ENCODE measurements at regions not wholly inside any gene's neighbourhood (a gene's known extent, or its start where the extent isn't known, plus 50 kb on each side); places are given as distances from the start of the nearest gene placed in this dataset.
"Not testable (repeated sequence)": the region's sequence is repeated elsewhere in the genome, so short reads cannot be mapped to it uniquely, and the experiment has no call there.

DNA sequence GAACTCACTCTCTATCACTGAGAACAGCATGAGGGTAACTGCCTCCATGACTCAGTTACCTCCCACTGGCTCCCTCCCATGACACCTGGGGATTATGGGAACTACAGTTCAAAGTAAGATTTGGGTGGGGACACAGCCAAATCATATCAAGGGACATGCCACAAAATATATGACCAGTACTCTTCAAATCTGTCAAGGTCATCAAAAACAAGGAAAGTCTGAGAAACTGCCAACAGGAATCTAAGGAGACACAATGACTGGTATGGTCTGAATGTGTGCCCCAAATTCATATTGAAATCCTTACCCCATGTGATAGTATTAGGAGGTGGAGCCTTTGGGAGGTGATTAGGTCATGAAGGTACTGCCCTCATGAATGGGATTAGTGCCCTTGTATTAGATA, 258.8 kb downstream of the TPBG start:
- no peak for DNase-seq (ENCODE audit: extremely low read depth, low read depth)
- TF ChIP-seq, protein P1, sequence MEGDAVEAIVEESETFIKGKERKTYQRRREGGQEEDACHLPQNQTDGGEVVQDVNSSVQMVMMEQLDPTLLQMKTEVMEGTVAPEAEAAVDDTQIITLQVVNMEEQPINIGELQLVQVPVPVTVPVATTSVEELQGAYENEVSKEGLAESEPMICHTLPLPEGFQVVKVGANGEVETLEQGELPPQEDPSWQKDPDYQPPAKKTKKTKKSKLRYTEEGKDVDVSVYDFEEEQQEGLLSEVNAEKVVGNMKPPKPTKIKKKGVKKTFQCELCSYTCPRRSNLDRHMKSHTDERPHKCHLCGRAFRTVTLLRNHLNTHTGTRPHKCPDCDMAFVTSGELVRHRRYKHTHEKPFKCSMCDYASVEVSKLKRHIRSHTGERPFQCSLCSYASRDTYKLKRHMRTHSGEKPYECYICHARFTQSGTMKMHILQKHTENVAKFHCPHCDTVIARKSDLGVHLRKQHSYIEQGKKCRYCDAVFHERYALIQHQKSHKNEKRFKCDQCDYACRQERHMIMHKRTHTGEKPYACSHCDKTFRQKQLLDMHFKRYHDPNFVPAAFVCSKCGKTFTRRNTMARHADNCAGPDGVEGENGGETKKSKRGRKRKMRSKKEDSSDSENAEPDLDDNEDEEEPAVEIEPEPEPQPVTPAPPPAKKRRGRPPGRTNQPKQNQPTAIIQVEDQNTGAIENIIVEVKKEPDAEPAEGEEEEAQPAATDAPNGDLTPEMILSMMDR (IDR thresholded peaks at IDR 0.05; ENCODE audit: low read depth, low read length), result no peak

DNA sequence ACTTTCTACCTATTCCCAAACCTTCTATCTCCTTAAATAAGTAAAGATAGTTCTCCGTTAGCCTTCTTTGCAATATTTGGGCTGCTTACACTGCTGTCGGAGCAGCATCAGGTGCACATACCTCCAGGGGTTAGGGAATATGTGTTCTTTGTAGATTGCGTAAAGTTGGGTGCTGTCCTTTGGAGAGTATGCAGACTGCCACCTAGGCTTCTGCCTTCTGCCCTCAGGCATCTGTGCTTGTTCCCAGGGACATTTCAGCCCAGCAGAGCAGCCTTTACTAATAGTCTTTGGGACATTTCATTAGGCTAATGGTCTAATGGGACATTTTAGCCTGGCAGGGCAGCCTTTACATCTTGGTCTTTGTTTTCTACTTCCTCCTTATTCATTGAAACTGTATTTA, 260.6 kb downstream of the TPBG start:
- TF ChIP-seq, protein P1 (IDR thresholded peaks at IDR 0.05; ENCODE audit: low read depth, low read length), result no peak
- no peak for DNase-seq (ENCODE audit: extremely low read depth, low read depth)

DNA sequence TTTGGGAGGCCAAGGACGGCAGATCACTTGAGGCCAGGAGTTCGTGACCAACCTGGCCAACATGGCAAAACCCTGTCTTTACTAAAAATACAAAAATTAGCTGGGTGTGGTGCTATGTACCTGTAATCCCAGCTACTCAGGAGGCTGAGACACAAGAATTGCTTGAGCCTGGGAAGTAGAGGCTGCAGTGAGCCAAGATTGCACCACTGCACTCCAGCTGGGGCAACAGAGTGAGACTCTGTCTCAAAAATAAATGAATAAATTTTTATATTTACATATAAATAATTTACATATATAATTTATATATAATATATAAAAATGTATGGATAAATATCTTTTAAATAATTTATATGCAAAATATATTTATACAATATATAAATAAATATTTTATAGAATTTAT, 263.3 kb downstream of the TPBG start:
- not testable (repeated sequence) for DNase-seq (ENCODE audit: extremely low read depth, low read depth)

DNA sequence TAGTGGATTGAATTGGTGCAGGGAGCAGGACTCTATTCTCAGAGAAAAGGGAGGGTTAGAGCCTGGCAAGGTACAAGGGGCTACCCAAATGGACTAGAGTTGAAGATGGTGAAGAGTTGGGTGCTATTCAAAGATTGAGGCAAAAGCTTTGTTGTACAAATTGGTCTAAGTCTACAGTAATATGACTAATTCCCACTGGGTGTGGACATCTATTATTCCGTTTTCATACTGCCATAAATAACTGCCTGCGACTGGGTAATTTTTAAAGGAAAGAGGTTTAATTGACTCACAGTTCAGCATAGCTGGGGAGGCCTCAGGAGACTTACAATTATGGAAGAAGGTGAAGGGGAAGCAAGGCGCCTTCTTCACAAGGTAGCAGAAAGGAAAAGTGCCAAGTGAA, 266.3 kb downstream of the TPBG start:
- DNase-seq (ENCODE audit: extremely low read depth, low read depth), result no peak
- TF ChIP-seq, protein P1 (IDR thresholded peaks at IDR 0.05; ENCODE audit: low read depth, low read length), result no peak

DNA sequence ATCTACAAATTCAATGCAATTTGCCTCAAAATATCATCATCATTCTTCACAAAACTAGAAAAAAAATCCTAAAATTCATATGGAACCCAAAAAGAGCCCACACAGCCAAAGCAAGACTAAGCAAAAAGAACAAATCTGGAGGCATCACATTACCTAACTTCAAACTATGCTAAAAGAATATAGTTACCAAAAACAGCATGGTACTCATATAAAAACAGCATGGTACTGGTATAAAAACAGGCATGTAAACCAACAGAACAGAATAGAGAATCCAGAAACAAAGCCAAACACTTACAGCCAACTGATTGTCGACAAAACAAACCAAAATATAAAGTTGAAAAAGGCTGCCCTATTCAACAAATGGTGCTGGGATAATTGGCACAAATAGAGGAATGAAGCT, 278.1 kb downstream of the TPBG start:
- TF ChIP-seq, protein P1 (IDR thresholded peaks at IDR 0.05; ENCODE audit: low read depth, low read length), result no peak
- DNase-seq (ENCODE audit: extremely low read depth, low read depth), result no peak

DNA sequence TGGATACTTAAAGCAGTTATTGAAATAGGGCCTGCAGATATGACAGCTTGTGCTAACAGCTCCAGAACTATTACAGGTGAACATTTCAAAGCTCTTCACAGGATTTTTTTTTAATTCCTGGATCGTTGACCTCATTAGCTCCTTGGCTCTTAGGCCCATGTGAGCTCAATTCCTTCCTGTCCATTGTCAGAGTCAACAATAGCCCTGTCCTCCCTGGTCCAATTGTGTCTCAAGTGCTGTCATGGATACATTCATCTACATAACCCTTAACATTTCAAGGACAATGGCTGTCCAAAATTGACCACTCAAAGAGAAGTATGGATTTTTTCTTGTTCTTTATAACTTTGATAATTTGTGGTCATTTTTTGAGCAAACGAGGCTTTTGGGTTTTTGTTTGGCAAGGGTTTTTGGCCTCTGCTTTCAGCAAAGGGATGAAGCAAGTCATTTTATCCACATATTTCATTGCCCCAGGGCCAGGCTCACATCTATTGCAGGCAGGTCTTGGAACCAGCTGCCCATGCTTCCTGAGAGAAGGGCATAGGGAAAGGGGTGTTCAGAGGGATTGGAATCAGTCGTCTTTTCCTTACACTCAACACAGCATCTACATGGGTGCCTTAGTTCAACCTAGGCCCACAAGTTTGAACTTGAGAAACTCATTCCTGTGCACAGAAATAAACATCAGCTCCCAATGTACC, 282.1 kb downstream of the TPBG start:
- DNase-seq (ENCODE audit: extremely low read depth, low read depth), result no peak
- TF ChIP-seq, protein P1 (IDR thresholded peaks at IDR 0.05; ENCODE audit: low read depth, low read length), result no peak

DNA sequence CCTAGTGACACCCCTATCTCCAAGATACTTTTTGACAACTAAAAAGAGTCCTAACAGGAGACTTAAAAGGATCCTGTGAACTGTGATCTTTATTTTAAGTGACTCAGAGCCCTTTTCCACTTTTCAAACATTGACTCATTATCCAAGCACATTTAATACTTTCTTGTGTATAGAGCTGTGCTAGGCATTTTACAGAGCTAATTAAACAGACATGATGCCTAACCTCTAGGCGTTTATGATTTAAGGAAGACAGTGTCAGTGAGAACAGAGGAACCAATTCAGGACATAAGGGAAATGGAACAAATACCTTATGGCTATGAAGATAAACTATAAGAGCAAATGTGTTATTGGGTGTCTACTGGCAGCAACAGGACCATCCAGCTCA, 282.6 kb downstream of the TPBG start:
- DNase-seq (ENCODE audit: extremely low read depth, low read depth), result no peak
- TF ChIP-seq, protein P1 (IDR thresholded peaks at IDR 0.05; ENCODE audit: low read depth, low read length), result no peak

DNA sequence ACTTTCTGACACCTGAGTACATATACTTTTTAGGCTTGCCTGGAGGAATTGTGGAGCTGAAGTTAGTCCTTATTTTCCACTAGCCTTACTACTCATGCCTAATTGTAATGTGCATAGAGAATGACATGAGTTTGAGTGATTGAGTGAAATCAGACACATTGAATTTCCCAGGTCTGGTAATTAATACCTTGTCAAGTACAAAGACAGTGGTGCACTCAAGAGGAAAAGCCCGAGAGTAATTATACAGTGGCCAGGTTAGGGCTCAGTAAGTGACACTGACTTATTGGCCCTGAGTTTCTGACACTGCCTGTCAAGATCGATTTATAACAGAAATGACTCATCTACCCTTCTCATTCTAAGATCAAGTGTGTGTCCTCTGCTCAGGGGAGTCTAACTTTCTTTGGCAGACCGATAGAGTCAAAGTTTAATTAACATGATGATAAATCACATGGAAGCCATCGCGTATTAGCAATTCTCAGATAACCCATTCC, 288.3 kb downstream of the TPBG start:
- TF ChIP-seq, protein P1 (IDR thresholded peaks at IDR 0.05; ENCODE audit: low read depth, low read length), result no peak
- DNase-seq (ENCODE audit: extremely low read depth, low read depth), result no peak
